SU-DHL-6 (cell line): ENCODE measurements at regions not wholly inside any gene's neighbourhood (a gene's known extent, or its start where the extent isn't known, plus 50 kb on each side); places are given as distances from the start of the nearest gene placed in this dataset.

ENCODE experiments used
- EZH2phosphoT487 ChIP-seq: fragments of 200-600 bp; sonication (generic), shearing (Covaris generic); conservative IDR thresholded peaks from 2 replicates; pipeline ENCODE4 v1.6.1; 2018; ENCODE audit warnings: mild to moderate bottlenecking, antibody characterized with exemption, low read length, moderate library complexity, mixed read lengths
- TF ChIP-seq, protein P1 (sequence below): fragments of 200-600 bp; sonication (generic); IDR thresholded peaks from one replicate; pipeline ENCODE4 v1.5.1; 2017; ENCODE audit warnings: antibody characterized with exemption, mild to moderate bottlenecking, low read length, moderate library complexity; ENCODE audit not compliant: insufficient read depth, poor library complexity, severe bottlenecking

GRCh38 chr18:34495506-34495905 lies 214.6 kb upstream of the DTNA start:
- TF ChIP-seq, protein P1, sequence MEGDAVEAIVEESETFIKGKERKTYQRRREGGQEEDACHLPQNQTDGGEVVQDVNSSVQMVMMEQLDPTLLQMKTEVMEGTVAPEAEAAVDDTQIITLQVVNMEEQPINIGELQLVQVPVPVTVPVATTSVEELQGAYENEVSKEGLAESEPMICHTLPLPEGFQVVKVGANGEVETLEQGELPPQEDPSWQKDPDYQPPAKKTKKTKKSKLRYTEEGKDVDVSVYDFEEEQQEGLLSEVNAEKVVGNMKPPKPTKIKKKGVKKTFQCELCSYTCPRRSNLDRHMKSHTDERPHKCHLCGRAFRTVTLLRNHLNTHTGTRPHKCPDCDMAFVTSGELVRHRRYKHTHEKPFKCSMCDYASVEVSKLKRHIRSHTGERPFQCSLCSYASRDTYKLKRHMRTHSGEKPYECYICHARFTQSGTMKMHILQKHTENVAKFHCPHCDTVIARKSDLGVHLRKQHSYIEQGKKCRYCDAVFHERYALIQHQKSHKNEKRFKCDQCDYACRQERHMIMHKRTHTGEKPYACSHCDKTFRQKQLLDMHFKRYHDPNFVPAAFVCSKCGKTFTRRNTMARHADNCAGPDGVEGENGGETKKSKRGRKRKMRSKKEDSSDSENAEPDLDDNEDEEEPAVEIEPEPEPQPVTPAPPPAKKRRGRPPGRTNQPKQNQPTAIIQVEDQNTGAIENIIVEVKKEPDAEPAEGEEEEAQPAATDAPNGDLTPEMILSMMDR: no peak
- TF ChIP-seq EZH2phosphoT487: no peak
